VCaP (cell line): ENCODE measurements at regions not wholly inside any gene's neighbourhood (a gene's known extent, or its start where the extent isn't known, plus 50 kb on each side); places are given as distances from the start of the nearest gene placed in this dataset.
A peak's percentile ranks its signal among the peaks of the same experiment; 100 is the strongest.

Experiments used
- H3K27ac ChIP-seq: fragments of 450-650 bp; 2 replicates; pipeline ENCODE4 v1.5.1; 2017
- CTCF ChIP-seq: fragments of 450-650 bp; conservative IDR thresholded peaks from 2 replicates; pipeline ENCODE4 v1.5.1; 2017; ENCODE audit warnings: mild to moderate bottlenecking, moderate library complexity

- no peak for TF ChIP-seq CTCF
- peak overlapping the region; percentile 98 for H3K27ac ChIP-seq
Observed at GRCh38 chr11:134609361-134610115, 197.5 kb upstream of the B3GAT1 start.

GRCh38 chr11:134607963-134608750, 196.1 kb upstream of the B3GAT1 start:
- no peak for TF ChIP-seq CTCF
- peak overlapping the region; percentile 98 for H3K27ac ChIP-seq

GRCh38 chr11:134606251-134606650, 194.2 kb upstream of the B3GAT1 start:
- H3K27ac ChIP-seq, result no peak overlapping the region
- no peak for TF ChIP-seq CTCF

GRCh38 chr11:134604886-134605285, 192.8 kb upstream of the B3GAT1 start:
- no peak for TF ChIP-seq CTCF

GRCh38 chr11:134599299-134599771, 187.3 kb upstream of the B3GAT1 start:
- no peak for TF ChIP-seq CTCF
- H3K27ac ChIP-seq, result no peak overlapping the region

More at GRCh38 chr11:134604886-134605285, 192.8 kb upstream of the B3GAT1 start:
- H3K27ac ChIP-seq, result no peak overlapping the region

GRCh38 chr11:134598368-134598767, 186.3 kb upstream of the B3GAT1 start:
- TF ChIP-seq CTCF, result no peak
- H3K27ac ChIP-seq, result no peak overlapping the region

GRCh38 chr11:134597452-134597851, 185.4 kb upstream of the B3GAT1 start:
- no peak for TF ChIP-seq CTCF
- H3K27ac ChIP-seq, result no peak overlapping the region
